CD4-positive, alpha-beta T cell treated with Interleukin-15 for 4 hours (primary cell): ENCODE measurements at regions not wholly inside any gene's neighbourhood (a gene's known extent, or its start where the extent isn't known, plus 50 kb on each side); places are given as distances from the start of the nearest gene placed in this dataset.
A peak's percentile ranks its signal among the peaks of the same experiment; 100 is the strongest.

Experiments
- DNase-seq: peaks from one replicate; pipeline ENCODE4 v3.0.0-alpha.2; 2020; ENCODE audit warnings: low spot score

GRCh38 chr5:138665261-138665660 is 88.0 kb upstream of the CTNNA1 start:
- no peak for DNase-seq

GRCh38 chr5:138664276-138664943 is 88.8 kb upstream of the CTNNA1 start:
- DNase-seq: no peak

DNA sequence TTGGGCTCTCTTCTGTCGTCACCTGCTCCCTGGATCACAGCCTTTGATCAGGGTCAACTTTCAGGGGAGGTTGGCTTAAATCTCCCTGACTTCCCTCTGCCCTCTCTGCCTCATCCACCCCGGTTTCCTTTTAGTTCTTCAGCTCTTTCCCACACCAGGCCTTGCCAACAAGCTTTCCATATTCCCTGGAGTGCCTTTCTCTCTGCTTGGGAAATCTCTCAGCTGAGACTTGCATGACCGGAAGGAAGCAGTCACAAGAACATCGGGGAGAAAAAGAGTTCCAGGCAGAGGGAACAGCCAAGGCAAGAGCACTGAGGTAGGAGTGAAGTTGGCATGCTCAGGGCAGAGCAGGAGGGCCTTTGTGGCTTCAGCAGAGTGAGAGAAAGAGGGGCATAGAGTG is 88.4 kb upstream of the HSPA9 start:
- DNase-seq: no peak

GRCh38 chr5:138663009-138663408 is 87.8 kb upstream of the HSPA9 start:
- no peak for DNase-seq

- DNase-seq: no peak
Observed at GRCh38 chr5:138662599-138662998, 87.4 kb upstream of the HSPA9 start.

DNA sequence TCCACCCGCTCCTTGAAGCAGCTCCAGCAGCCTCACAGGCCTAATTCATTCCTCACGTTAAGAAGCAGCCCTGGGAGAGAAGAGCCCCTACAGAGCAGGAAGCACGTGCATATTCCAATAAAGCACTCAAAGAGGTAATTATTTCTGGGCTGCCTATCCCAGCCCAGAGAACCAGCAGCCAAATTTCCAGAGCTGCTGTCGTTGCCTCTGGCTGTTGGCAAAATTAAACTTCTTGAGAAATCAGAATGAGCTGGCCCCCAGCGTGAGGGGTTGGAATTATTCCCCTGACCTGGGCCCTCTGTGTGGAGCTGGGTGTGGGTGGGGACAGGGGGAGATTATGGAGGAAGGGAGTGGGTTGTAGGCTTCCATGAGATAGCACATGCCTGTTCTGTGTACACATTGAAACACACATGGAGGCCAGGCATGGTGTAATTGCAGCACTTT is 86.8 kb upstream of the HSPA9 start:
- no peak for DNase-seq

DNA sequence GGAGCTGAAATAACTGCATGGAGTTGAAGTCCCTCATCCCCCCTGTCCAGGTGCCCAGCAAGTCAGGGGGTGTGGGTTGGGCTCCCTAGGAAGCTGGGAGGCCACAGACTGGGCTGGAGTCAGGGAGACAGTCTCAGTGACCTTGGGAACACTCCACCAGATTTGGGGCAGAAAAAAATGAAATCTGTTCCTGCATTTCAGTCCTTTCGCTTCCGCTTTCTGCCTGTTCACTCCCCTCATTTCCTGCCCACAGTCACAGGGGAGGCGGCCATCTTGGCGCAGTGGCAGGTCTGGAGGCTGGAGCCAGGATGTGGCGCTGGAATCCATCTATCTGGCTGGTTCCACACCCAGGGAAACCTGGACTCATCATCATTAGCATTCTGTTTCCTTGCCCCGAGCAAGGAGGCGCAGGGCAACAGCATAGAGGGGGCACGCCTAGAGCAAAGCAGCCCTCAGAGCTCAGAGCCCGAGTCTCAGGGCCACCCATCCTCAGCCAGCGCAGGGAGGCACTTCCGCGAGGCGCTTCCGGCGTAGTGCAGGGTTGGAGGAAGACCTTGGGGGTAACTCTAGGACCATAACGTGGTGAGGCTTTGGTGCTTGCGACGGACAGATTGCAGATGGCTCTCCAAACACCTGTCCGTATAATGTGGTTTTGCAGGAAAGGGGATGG is 86.2 kb upstream of the HSPA9 start:
- no peak for DNase-seq

- DNase-seq: no peak
Observed at GRCh38 chr5:138660051-138660572, 84.9 kb upstream of the HSPA9 start.

DNA sequence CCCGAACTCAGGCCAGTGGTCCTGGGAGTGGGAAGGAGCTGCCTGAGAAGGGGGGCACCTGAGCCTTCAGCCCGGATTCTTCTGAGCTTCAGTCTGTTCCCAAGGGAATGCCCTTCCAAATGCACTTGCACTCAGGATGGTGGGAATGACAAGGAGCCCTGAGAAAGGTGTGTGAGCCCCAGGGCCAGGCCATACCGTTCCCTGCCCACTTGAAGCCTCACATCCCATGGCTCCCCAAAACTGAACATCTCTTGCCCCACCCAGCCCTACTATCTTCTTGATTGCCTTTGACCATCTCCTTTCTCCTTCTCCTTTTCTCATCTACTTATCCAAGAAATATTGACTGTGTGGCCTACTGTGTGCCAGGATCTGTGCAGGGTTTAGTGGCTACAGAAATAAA is 84.4 kb upstream of the HSPA9 start:
- DNase-seq: no peak

GRCh38 chr5:138659121-138659520 is 83.9 kb upstream of the HSPA9 start:
- DNase-seq: no peak

GRCh38 chr5:138658676-138659075 is 83.5 kb upstream of the HSPA9 start:
- DNase-seq: no peak

DNA sequence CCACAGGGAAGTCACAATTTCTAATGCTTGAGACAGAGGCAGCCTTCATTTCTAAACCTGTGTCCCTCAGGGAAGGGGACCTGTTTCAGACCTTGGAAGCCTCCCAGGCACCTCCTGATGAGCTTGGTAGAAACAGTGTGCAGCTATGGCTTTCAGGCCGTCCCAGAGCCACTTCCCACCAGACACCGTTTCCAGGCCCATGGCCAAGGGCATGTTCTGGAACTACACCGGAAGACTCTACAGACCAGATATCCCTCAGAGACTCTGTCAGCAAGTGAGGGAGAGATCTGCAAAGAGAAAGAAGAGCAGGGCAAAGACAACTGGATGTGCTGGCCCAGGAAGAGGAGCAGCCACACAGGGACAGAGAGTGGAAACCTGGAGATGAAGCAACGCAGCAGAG is 82.2 kb upstream of the HSPA9 start:
- no peak for DNase-seq

- no peak for DNase-seq
Observed at GRCh38 chr5:138656916-138657315, 81.7 kb upstream of the HSPA9 start.

DNA sequence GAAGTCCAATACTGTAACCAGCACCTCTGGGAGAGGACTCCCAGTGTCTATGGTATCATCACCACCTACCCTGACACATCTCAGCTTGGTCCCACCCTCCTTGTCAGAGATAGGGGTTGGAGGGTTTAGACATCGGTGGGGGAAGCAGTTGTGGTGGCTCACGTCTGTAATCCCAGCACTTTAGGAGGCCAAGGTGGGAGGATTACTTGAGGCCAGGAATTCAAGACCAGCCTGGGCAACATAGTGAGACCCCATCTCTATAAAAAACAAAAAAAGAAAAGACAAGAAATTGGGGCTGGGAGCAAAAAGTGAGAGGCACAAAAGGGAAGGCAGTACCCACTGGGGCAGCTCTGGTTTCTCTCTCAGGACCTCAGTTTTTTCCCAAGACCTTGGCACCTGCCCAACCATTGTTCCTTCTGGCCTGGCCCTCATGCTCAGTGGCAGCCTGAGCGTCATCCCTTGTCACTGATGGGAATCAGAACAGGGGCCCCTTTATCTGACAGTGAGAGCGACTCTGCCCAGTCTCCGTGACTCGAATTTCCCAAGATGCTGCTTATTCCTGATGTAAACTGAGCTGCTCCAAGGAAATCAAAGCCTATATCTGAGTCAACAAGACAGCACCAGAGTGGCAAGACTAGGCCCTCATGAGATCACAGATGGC is 80.5 kb upstream of the HSPA9 start:
- DNase-seq: no peak

DNA sequence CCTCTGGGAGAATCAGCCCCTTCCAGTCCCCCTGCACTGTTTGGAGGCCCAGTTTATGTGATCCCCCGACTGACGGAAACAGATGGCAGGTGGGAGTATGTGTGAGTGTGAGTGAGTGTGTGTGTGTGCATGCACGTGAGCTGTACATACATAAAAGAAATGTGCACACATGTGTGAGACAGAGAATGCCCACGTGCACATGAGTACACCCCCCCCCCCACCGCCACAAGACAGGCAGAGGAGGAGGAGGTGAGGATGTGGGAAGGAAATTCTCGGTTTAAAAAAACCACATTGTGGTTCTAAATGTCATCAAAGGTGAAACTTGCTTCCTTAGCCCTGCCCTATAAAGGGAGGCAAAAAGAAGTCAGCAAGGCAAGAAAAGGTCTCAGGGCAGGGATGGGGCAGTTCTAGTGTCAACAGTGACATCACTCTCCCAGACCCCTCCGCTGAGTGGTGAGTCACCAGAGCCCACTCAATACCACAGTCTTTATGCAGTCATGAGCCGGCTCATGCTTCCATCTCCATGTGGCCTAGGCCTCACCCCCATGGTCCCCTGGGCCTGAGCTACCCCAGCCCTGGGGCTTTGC is 79.2 kb upstream of the HSPA9 start:
- peak; percentile 64 for DNase-seq

DNA sequence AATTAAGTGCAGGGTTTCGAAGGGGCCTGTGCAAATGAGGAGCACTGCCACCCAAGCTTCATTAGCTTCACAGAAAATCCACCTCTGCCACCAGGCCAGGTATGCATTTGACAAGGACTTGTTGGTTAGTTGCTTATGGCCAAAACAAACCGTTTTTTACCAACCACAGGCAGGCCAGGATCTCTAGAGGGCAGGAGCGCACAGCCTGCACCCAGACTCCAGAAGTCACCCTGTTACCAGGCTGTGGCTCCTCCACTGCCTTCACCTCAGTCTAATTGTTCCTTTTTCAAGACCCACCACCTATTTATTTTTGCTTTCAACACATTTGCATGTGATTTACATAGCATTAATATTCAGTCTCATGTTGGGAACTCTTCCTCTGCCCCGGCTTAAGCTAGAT is 78.3 kb upstream of the HSPA9 start:
- DNase-seq: no peak

DNA sequence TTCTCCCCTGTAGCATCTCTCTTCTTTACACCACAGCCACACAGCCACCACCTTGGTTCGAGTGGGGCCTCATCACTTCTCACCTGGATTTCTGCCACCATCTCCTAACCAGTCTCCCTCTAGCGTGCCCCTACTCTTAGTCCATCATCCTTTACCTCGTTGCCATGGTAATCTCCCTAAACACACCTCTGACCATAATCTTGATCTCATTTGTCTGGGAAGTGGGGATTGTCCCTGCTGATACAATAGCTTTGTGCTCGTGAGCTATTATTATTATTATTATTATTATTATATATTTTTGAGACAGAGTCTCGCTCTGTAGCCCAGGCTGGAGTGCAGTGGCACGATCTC is 76.5 kb upstream of the HSPA9 start:
- DNase-seq: no peak

DNA sequence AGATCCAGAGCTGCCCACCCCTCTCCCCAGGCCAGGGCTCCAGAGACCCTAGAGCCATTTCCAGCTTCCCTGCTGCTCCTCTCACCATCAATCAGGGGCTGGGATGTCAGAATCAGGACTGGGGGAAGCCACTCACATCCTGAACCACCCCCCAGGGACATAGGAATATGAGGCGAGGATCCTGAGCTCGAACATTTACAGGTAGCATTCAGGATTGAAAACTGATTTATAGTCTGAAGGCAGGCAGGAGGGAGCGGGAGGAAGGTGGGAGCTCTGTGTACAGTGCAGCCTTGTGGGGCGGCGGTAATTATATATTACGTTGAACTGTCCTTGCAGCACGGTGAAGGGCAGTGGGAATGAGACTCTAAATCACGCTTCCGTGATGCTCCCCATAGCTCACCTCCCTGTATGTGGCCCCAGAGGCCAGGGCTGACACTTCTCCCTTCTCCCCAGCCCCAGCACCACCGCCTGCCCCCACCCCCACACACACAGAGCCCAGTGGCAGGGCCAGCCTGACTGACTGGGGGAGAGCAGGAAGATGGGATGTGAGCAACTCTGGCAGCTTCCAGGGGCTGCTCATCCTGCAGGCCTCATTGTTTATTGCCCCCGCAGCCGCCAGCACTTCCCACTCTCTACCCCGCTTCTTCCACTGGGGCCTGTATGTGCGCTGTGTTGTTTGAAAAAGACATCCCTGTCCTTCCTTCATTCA is 76.0 kb upstream of the HSPA9 start:
- no peak for DNase-seq

- DNase-seq: no peak
Observed at GRCh38 chr5:138650196-138650595, 75.0 kb upstream of the HSPA9 start.

DNA sequence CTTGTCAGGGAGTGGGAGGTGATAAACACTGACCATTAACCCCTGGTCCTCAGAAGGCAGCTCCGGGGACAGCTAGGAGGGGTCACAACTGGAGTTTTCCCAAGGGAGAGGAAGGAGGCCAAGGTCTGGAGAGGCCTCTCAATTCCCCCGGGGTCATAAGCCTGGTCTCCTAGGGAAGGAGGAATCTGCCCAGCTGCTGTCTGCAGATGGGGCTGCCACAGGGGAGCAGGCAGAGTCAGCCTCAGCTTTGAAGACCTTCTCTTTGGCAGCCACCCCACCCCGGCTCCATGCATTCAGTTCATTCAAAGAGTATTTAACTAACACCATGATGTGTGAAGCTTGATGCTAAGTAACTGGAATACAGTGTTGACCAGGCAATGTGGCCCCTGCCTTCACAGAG is 74.6 kb upstream of the HSPA9 start:
- DNase-seq: no peak

DNA sequence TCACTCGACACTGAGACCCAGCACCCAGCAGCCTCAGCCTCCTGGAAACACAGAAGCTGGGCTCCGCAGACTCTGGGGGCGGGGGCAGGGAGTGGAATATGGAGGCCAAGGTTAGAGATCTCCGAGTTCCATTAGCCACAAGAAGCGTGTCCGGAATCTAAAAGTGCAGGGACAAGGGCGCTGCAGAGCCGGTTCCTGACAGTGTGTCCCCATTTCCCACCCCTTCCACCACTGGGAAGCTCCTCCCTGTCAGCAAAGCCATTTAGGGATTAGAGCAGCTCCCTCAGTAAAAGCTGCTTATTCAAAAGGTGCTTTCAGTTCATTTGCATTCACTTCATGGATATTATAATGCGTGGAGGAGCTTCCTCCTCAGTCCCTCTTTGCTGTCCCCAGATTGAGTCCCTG is 74.1 kb upstream of the HSPA9 start:
- DNase-seq: no peak

DNA sequence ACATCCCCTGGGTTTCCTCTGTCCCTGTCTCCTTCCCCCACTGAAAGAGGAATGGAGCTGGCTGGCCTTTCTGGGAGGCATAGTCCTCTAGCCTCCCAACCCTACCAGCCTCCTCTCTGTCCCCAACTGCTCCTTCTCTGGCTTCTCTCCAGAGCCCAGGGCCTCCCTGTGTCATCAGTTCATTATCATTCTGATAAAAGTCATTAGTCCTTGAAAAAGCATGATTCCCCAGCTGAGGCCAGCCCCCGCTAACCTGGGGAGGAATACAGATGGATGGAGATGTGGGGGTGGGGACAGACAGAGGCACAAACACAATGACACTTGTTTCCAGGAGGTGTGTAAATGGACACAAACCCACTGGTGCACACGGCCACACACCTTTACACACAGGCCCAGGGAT is 73.6 kb upstream of the HSPA9 start:
- DNase-seq: no peak
